Upper lobe of left lung (tissue), 4 donors: ENCODE measurements at regions not wholly inside any gene's neighbourhood (a gene's known extent, or its start where the extent isn't known, plus 50 kb on each side); places are given as distances from the start of the nearest gene placed in this dataset.

Experiments used
- CTCF ChIP-seq, 6 experiments: fragments of 450-650 bp in 4 of 6; fragments of 200-600 bp in 2 of 6; sonication (generic) in 2 of 6; IDR thresholded peaks; one replicate each; pipeline ENCODE4 v1.5.1; 2016 to 2019; ENCODE audit warnings: antibody characterized with exemption in 6 of 6
- EP300 ChIP-seq, 4 donors: sonication (generic); formaldehyde crosslinking; IDR thresholded peaks; one replicate each; pipeline ENCODE4 v1.5.1; 2017; ENCODE audit warnings: antibody characterized with exemption in 4 of 4, control low read depth in 2 of 4
- POLR2A ChIP-seq, 4 donors: fragments of 450-650 bp; IDR thresholded peaks; one replicate each; pipeline ENCODE4 v1.5.1; 2016 to 2017; ENCODE audit warnings: antibody characterized with exemption in 4 of 4, mild to moderate bottlenecking in 2 of 4
- POLR2AphosphoS5 ChIP-seq, 2 donors: sonication (generic); formaldehyde crosslinking; IDR thresholded peaks; one replicate each; pipeline ENCODE4 v1.5.1; 2017; ENCODE audit warnings: antibody characterized with exemption in 2 of 2

GRCh38 chr15:47652844-47653243, 64.5 kb upstream of the SEMA6D start:
- TF ChIP-seq POLR2A (IDR thresholded peaks at IDR 0.05): no peak
- TF ChIP-seq CTCF (IDR thresholded peaks at IDR 0.05): no peak
- TF ChIP-seq POLR2AphosphoS5 (IDR thresholded peaks at IDR 0.05): no peak
- no peak for TF ChIP-seq EP300 (IDR thresholded peaks at IDR 0.05)
